Uterus (tissue), 3 donors: ENCODE measurements at regions not wholly inside any gene's neighbourhood (a gene's known extent, or its start where the extent isn't known, plus 50 kb on each side); places are given as distances from the start of the nearest gene placed in this dataset.

Experiments used
- DNase-seq, 2 donors: peaks; one replicate each; pipeline ENCODE4 v3.0.0-alpha.2; 2019 to 2020
- H3K27ac ChIP-seq, 2 donors: fragments of 200-600 bp; sonication (generic); 1 replicate in 1 of 2; 2 replicates in 1 of 2; pipeline ENCODE4 v1.5.1; 2016 to 2018
- H3K27me3 ChIP-seq, 2 donors: fragments of 200-600 bp; sonication (generic); one replicate each; pipeline ENCODE4 v1.5.1; 2018 to 2019; ENCODE audit warnings: control low read depth in 1 of 2
- H3K36me3 ChIP-seq, 2 donors: fragments of 200-600 bp; sonication (generic); one replicate each; pipeline ENCODE4 v1.5.1; 2019; ENCODE audit warnings: control low read depth in 1 of 2
- H3K4me1 ChIP-seq, 2 donors: fragments of 200-600 bp; sonication (generic); one replicate each; pipeline ENCODE4 v1.5.1; 2018 to 2019; ENCODE audit warnings: control low read depth in 1 of 2
- H3K4me3 ChIP-seq, 2 donors: fragments of 200-600 bp; sonication (generic); 1 replicate in 1 of 2; 2 replicates in 1 of 2; pipeline ENCODE4 v1.5.1; 2018 to 2019; ENCODE audit warnings: mild to moderate bottlenecking in 1 of 2
- H3K9me3 ChIP-seq, 2 donors: fragments of 200-600 bp; sonication (generic); one replicate each; pipeline ENCODE4 v1.5.1; 2019; ENCODE audit warnings: control low read depth in 1 of 2
- POLR2A ChIP-seq, 2 donors: fragments of 450-650 bp; IDR thresholded peaks; one replicate each; pipeline ENCODE4 v1.6.1; 2016; ENCODE audit warnings: antibody characterized with exemption in 2 of 2, mild to moderate bottlenecking in 1 of 2, moderate library complexity in 1 of 2
- intact Hi-C: fragments of 100-400 bp; cut with DNase I; formaldehyde crosslinking; loops from one replicate; pipeline ENCODE4 v1.15.1; 2023; ENCODE audit warnings: low total_unique reads
- TF ChIP-seq, protein P1 (sequence below), 4 experiments: fragments of 200-600 bp in 2 of 4; fragments of 450-650 bp in 2 of 4; sonication (generic) in 2 of 4; IDR thresholded peaks; one replicate each; pipeline ENCODE4 v1.5.1; 2016 to 2019; ENCODE audit warnings: antibody characterized with exemption in 4 of 4, mild to moderate bottlenecking in 2 of 4, moderate library complexity in 1 of 4
- donor health status: DM: yes; HTN: yes; CAD: no.

DNA sequence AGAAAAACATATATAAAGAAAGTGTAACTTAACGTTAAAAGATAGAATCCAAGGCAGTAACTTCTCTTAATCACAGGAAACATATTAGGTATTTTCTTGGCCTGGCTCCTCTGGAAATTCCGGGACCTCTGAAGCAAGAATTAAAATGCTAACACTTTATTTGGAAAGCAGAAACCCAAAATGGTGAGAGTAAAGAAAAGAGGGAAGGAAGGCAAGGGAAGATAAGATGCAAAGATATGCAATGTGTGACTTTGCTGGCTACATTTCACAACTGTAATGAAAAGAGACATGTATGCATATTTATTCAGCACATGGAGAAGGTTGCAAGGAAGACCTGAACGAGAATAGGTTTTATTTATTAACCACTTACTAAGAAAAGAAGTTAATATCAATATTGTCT is 372.5 kb downstream of the TBL1XR1 start:
- intact Hi-C loops, result no loop called here
- Histone ChIP-seq H3K4me3 (no peak overlapping the region), H3K27me3 (no peaks in the 10 kb centered on the region), H3K27ac (no peak overlapping the region), H3K36me3 (no peaks in the 10 kb centered on the region), H3K4me1 (no peaks in the 10 kb centered on the region), H3K9me3 (no peaks in the 10 kb centered on the region)
- TF ChIP-seq POLR2A (IDR thresholded peaks at IDR 0.05), result no peak
- TF ChIP-seq, protein P1, sequence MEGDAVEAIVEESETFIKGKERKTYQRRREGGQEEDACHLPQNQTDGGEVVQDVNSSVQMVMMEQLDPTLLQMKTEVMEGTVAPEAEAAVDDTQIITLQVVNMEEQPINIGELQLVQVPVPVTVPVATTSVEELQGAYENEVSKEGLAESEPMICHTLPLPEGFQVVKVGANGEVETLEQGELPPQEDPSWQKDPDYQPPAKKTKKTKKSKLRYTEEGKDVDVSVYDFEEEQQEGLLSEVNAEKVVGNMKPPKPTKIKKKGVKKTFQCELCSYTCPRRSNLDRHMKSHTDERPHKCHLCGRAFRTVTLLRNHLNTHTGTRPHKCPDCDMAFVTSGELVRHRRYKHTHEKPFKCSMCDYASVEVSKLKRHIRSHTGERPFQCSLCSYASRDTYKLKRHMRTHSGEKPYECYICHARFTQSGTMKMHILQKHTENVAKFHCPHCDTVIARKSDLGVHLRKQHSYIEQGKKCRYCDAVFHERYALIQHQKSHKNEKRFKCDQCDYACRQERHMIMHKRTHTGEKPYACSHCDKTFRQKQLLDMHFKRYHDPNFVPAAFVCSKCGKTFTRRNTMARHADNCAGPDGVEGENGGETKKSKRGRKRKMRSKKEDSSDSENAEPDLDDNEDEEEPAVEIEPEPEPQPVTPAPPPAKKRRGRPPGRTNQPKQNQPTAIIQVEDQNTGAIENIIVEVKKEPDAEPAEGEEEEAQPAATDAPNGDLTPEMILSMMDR (IDR thresholded peaks at IDR 0.05), result no peak
- DNase-seq, result no peak

DNA sequence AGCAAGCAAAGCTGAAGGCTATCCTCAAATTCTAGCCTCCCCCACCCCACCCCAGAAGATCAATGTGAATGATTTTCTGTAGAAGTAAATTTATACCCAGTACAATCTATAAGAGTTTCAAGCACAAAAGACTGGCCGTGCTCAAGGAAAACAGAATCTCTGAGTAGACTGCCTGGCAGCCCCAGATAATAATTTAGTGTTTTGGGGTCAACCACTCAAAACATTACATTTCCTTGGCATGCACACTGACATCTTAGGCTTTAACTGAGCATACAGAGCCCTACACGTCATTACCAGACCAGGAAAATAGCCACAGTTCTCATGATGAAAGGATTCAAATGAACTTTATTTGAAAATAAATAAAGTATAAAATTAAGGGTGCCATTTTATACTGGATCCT is 376.5 kb downstream of the TBL1XR1 start:
- no peak overlapping the region for H3K4me3 ChIP-seq
- H3K27ac ChIP-seq, result no peak overlapping the region
- no peaks in the 10 kb centered on the region for H3K9me3 ChIP-seq
- H3K4me1 ChIP-seq, result no peaks in the 10 kb centered on the region
- no peaks in the 10 kb centered on the region for H3K36me3 ChIP-seq
- DNase-seq, result no peak
- TF ChIP-seq, protein P1 (IDR thresholded peaks at IDR 0.05), result no peak
- TF ChIP-seq POLR2A (IDR thresholded peaks at IDR 0.05), result no peak
- no peaks in the 10 kb centered on the region for H3K27me3 ChIP-seq
- intact Hi-C loops, result no loop called here

DNA sequence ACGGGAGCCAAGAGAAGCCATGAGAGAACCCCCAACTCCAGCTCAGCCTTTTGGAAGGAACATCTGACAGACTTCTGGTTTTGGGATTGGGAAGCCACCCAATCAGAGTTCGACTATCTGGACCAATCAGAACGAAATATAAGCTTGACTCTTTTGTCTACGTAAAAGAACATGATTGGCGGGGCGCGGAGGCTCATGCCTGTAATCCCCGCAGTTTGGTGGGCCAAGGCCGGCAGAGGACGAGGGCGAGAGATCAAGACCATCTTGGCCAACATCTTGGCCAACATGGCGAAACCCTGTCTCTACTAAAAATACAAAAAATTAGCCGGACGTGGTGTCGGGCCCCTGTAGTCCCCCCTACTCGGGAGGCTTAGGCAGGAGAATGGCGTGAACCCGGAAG is 380.3 kb downstream of the TBL1XR1 start:
- Histone ChIP-seq H3K27ac (no peak overlapping the region), H3K4me3 (no peak overlapping the region), H3K9me3 (no peaks in the 10 kb centered on the region), H3K27me3 (no peaks in the 10 kb centered on the region), H3K36me3 (no peaks in the 10 kb centered on the region), H3K4me1 (no peaks in the 10 kb centered on the region)
- no peak for DNase-seq
- TF ChIP-seq, protein P1 (IDR thresholded peaks at IDR 0.05), result no peak
- TF ChIP-seq POLR2A (IDR thresholded peaks at IDR 0.05), result no peak
- intact Hi-C loops, result no loop called here

DNA sequence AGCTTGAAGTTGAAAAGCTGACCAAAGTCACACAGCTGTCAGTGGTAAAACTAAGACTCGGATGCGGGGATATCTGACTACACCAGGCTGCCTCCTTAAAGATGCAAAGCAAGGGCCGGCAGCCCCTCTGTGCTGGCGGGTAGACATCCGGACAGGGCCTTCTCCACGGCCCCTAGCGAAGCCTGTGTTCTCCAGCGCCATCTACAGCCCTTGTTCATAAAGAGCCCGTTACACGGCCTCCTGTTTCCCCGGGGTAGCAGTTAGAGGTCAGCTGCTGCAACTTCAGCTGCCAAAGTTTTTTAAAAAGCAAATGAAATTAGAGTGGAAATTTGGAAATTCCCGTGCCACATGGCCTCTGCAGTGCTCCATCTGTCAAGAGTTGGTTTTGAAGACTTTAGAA is 383.0 kb downstream of the TBL1XR1 start:
- Histone ChIP-seq H3K9me3 (no peaks in the 10 kb centered on the region), H3K36me3 (no peaks in the 10 kb centered on the region), H3K4me3 (no peak overlapping the region), H3K27ac (no peak overlapping the region), H3K27me3 (no peaks in the 10 kb centered on the region), H3K4me1 (no peaks in the 10 kb centered on the region)
- no peak for DNase-seq
- no peak for TF ChIP-seq POLR2A (IDR thresholded peaks at IDR 0.05)
- TF ChIP-seq, protein P1 (IDR thresholded peaks at IDR 0.05), result no peak
- intact Hi-C loops, result no loop called here

DNA sequence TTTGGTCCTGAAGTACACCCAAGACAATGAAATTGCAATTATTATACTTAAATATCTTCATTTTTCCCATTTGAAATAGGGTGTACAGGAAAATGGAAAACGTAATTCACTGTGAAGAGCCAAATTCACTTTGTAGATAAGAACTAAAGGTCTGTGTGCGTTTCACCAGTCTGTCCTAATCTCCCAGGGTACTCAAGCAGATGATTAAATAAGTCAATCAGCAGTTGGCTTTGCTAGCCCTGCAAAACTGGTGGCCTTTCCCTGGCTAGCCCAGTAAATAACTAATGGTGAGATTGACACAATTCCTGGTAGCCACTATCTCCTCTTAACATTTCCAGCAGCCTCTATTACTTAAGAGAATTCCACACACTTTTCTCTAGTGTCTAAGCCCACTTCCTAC is 389.3 kb downstream of the TBL1XR1 start:
- Histone ChIP-seq H3K9me3 (no peaks in the 10 kb centered on the region), H3K27me3 (no peaks in the 10 kb centered on the region), H3K4me1 (no peaks in the 10 kb centered on the region), H3K4me3 (no peak overlapping the region), H3K27ac (no peak overlapping the region), H3K36me3 (no peaks in the 10 kb centered on the region)
- no peak for DNase-seq
- TF ChIP-seq, protein P1 (IDR thresholded peaks at IDR 0.05), result no peak
- TF ChIP-seq POLR2A (IDR thresholded peaks at IDR 0.05), result no peak
- intact Hi-C loops, result no loop called here
